ENCODE measurements at regions not wholly inside any gene's neighbourhood (a gene's known extent, or its start where the extent isn't known, plus 50 kb on each side); places are given as distances from the start of the nearest gene placed in this dataset.

GRCh38 chr4:17055788-17056187, 157.3 kb upstream of the LDB2 start:
- no peaks in the 10 kb centered on the region for H3K4me1 ChIP-seq (ENCODE audit: insufficient read depth, low read length)
- no peaks in the 10 kb centered on the region for H3K36me3 ChIP-seq (ENCODE audit: insufficient read depth, low read depth, low read length)
- no peak overlapping the region for H3K9ac ChIP-seq (ENCODE audit: low read depth, low read length)
- no peak overlapping the region for H3K27ac ChIP-seq (ENCODE audit: low read length)
- H3K4me3 ChIP-seq (ENCODE audit: low read length): no peak overlapping the region
- no peaks in the 10 kb centered on the region for H3K9me3 ChIP-seq (ENCODE audit: insufficient read depth, low read depth, low read length)
- no peaks in the 10 kb centered on the region for H3K27me3 ChIP-seq (ENCODE audit: insufficient read depth, low read length)

- H3K36me3 ChIP-seq (ENCODE audit: insufficient read depth, low read depth, low read length): no peaks in the 10 kb centered on the region
- no peaks in the 10 kb centered on the region; the same call in 1 of the 2 replicates for H3K9me3 ChIP-seq (ENCODE audit: insufficient read depth, low read depth, low read length)
Observed at GRCh38 chr4:17045866-17046265, 147.4 kb upstream of the LDB2 start.

GRCh38 chr4:17038510-17039176, 140.2 kb upstream of the LDB2 start:
- no peaks in the 10 kb centered on the region for H3K9me3 ChIP-seq (ENCODE audit: insufficient read depth, low read depth, low read length)
- H3K9ac ChIP-seq (ENCODE audit: low read depth, low read length): no peak overlapping the region
- H3K27me3 ChIP-seq (ENCODE audit: insufficient read depth, low read length): no peaks in the 10 kb centered on the region
- no peak overlapping the region for H3K27ac ChIP-seq (ENCODE audit: low read length)
- H3K4me3 ChIP-seq (ENCODE audit: low read length): no peak overlapping the region
- no peaks in the 10 kb centered on the region for H3K36me3 ChIP-seq (ENCODE audit: insufficient read depth, low read depth, low read length)
- peaks cover 7% of the 10 kb centered on the region for H3K4me1 ChIP-seq (ENCODE audit: insufficient read depth, low read length)

More at GRCh38 chr4:17045866-17046265, 147.4 kb upstream of the LDB2 start:
- H3K9ac ChIP-seq (ENCODE audit: low read depth, low read length): no peak overlapping the region
- H3K4me3 ChIP-seq (ENCODE audit: low read length): no peak overlapping the region
- H3K27me3 ChIP-seq (ENCODE audit: insufficient read depth, low read length): no peaks in the 10 kb centered on the region
- H3K27ac ChIP-seq (ENCODE audit: low read length): no peak overlapping the region
- no peaks in the 10 kb centered on the region for H3K4me1 ChIP-seq (ENCODE audit: insufficient read depth, low read length)

GRCh38 chr4:17033768-17034181, 135.3 kb upstream of the LDB2 start:
- Histone ChIP-seq H3K9me3 (ENCODE audit: insufficient read depth, low read depth, low read length) (no peaks in the 10 kb centered on the region), H3K27me3 (ENCODE audit: insufficient read depth, low read length) (no peaks in the 10 kb centered on the region), H3K4me1 (ENCODE audit: insufficient read depth, low read length) (peaks cover 21% of the 10 kb centered on the region), H3K27ac (ENCODE audit: low read length) (no peak overlapping the region), H3K9ac (ENCODE audit: low read depth, low read length) (no peak overlapping the region), H3K36me3 (ENCODE audit: insufficient read depth, low read depth, low read length) (no peaks in the 10 kb centered on the region), H3K4me3 (ENCODE audit: low read length) (no peak overlapping the region)

GRCh38 chr4:17033025-17033767, 134.8 kb upstream of the LDB2 start:
- H3K4me3 ChIP-seq (ENCODE audit: low read length): 0 out of 2 replicates have a peak overlapping the region, but pooled peaks have one; percentile 12
- no peaks in the 10 kb centered on the region for H3K36me3 ChIP-seq (ENCODE audit: insufficient read depth, low read depth, low read length)
- peaks cover 21% of the 10 kb centered on the region for H3K4me1 ChIP-seq (ENCODE audit: insufficient read depth, low read length)
- no peaks in the 10 kb centered on the region for H3K9me3 ChIP-seq (ENCODE audit: insufficient read depth, low read depth, low read length)
- no peak overlapping the region for H3K9ac ChIP-seq (ENCODE audit: low read depth, low read length)
- no peak overlapping the region for H3K27ac ChIP-seq (ENCODE audit: low read length)
- no peaks in the 10 kb centered on the region for H3K27me3 ChIP-seq (ENCODE audit: insufficient read depth, low read length)

- Histone ChIP-seq H3K9ac (ENCODE audit: low read depth, low read length) (no peak overlapping the region), H3K27me3 (ENCODE audit: insufficient read depth, low read length) (no peaks in the 10 kb centered on the region), H3K36me3 (ENCODE audit: insufficient read depth, low read depth, low read length) (no peaks in the 10 kb centered on the region), H3K9me3 (ENCODE audit: insufficient read depth, low read depth, low read length) (no peaks in the 10 kb centered on the region), H3K4me3 (ENCODE audit: low read length) (no peak overlapping the region), H3K4me1 (ENCODE audit: insufficient read depth, low read length) (peaks cover 21% of the 10 kb centered on the region), H3K27ac (ENCODE audit: low read length) (no peak overlapping the region)
Observed at GRCh38 chr4:17030543-17030942, 132.1 kb upstream of the LDB2 start.

GRCh38 chr4:17029964-17030363, 131.5 kb upstream of the LDB2 start:
- no peak overlapping the region for H3K9ac ChIP-seq (ENCODE audit: low read depth, low read length)
- H3K4me1 ChIP-seq (ENCODE audit: insufficient read depth, low read length): peaks cover 21% of the 10 kb centered on the region
- no peaks in the 10 kb centered on the region for H3K27me3 ChIP-seq (ENCODE audit: insufficient read depth, low read length)
- no peaks in the 10 kb centered on the region for H3K36me3 ChIP-seq (ENCODE audit: insufficient read depth, low read depth, low read length)
- no peak overlapping the region for H3K27ac ChIP-seq (ENCODE audit: low read length)
- no peak overlapping the region for H3K4me3 ChIP-seq (ENCODE audit: low read length)
- no peaks in the 10 kb centered on the region for H3K9me3 ChIP-seq (ENCODE audit: insufficient read depth, low read depth, low read length)

GRCh38 chr4:17029432-17029831, 131.0 kb upstream of the LDB2 start:
- Histone ChIP-seq H3K36me3 (ENCODE audit: insufficient read depth, low read depth, low read length) (no peaks in the 10 kb centered on the region), H3K9ac (ENCODE audit: low read depth, low read length) (no peak overlapping the region), H3K4me1 (ENCODE audit: insufficient read depth, low read length) (peaks cover 21% of the 10 kb centered on the region), H3K9me3 (ENCODE audit: insufficient read depth, low read depth, low read length) (no peaks in the 10 kb centered on the region), H3K27ac (ENCODE audit: low read length) (no peak overlapping the region), H3K4me3 (ENCODE audit: low read length) (no peak overlapping the region), H3K27me3 (ENCODE audit: insufficient read depth, low read length) (no peaks in the 10 kb centered on the region)

- no peak overlapping the region for H3K4me3 ChIP-seq (ENCODE audit: low read length)
- H3K9ac ChIP-seq (ENCODE audit: low read depth, low read length): no peak overlapping the region
- no peaks in the 10 kb centered on the region for H3K36me3 ChIP-seq (ENCODE audit: insufficient read depth, low read depth, low read length)
- no peaks in the 10 kb centered on the region for H3K9me3 ChIP-seq (ENCODE audit: insufficient read depth, low read depth, low read length)
- no peaks in the 10 kb centered on the region for H3K27me3 ChIP-seq (ENCODE audit: insufficient read depth, low read length)
- no peak overlapping the region for H3K27ac ChIP-seq (ENCODE audit: low read length)
- peaks cover 3% of the 10 kb centered on the region for H3K4me1 ChIP-seq (ENCODE audit: insufficient read depth, low read length)
Observed at GRCh38 chr4:17027495-17027894, 129.1 kb upstream of the LDB2 start.

GRCh38 chr4:17024425-17024824, 126.0 kb upstream of the LDB2 start:
- Histone ChIP-seq H3K9me3 (ENCODE audit: insufficient read depth, low read depth, low read length) (no peaks in the 10 kb centered on the region), H3K27me3 (ENCODE audit: insufficient read depth, low read length) (peaks cover 4% of the 10 kb centered on the region; the same call in 1 of the 2 replicates), H3K36me3 (ENCODE audit: insufficient read depth, low read depth, low read length) (no peaks in the 10 kb centered on the region), H3K9ac (ENCODE audit: low read depth, low read length) (no peak overlapping the region), H3K4me3 (ENCODE audit: low read length) (no peak overlapping the region), H3K4me1 (ENCODE audit: insufficient read depth, low read length) (no peaks in the 10 kb centered on the region; the same call in 1 of the 2 replicates), H3K27ac (ENCODE audit: low read length) (no peak overlapping the region)

- Histone ChIP-seq H3K27ac (ENCODE audit: low read length) (no peak overlapping the region), H3K4me1 (ENCODE audit: insufficient read depth, low read length) (peaks cover 9% of the 10 kb centered on the region), H3K9ac (ENCODE audit: low read depth, low read length) (no peak overlapping the region), H3K27me3 (ENCODE audit: insufficient read depth, low read length) (peaks cover 4% of the 10 kb centered on the region; the same call in 1 of the 2 replicates), H3K9me3 (ENCODE audit: insufficient read depth, low read depth, low read length) (no peaks in the 10 kb centered on the region), H3K36me3 (ENCODE audit: insufficient read depth, low read depth, low read length) (no peaks in the 10 kb centered on the region), H3K4me3 (ENCODE audit: low read length) (no peak overlapping the region)
Observed at GRCh38 chr4:17020901-17021300, 122.5 kb upstream of the LDB2 start.

GRCh38 chr4:17020451-17020850, 122.0 kb upstream of the LDB2 start:
- Histone ChIP-seq H3K4me3 (ENCODE audit: low read length) (no peak overlapping the region), H3K36me3 (ENCODE audit: insufficient read depth, low read depth, low read length) (no peaks in the 10 kb centered on the region), H3K4me1 (ENCODE audit: insufficient read depth, low read length) (peaks cover 9% of the 10 kb centered on the region), H3K9me3 (ENCODE audit: insufficient read depth, low read depth, low read length) (no peaks in the 10 kb centered on the region), H3K27ac (ENCODE audit: low read length) (no peak overlapping the region), H3K27me3 (ENCODE audit: insufficient read depth, low read length) (peaks cover 4% of the 10 kb centered on the region; the same call in 1 of the 2 replicates), H3K9ac (ENCODE audit: low read depth, low read length) (no peak overlapping the region)

Data from iPS-20b (cell line).